Ectodermal cell (in vitro differentiated cells): ENCODE measurements at regions not wholly inside any gene's neighbourhood (a gene's known extent, or its start where the extent isn't known, plus 50 kb on each side); places are given as distances from the start of the nearest gene placed in this dataset.
"Not testable (repeated sequence)": the region's sequence is repeated elsewhere in the genome, so short reads cannot be mapped to it uniquely, and the experiment has no call there.

Source experiments
- H3K27ac ChIP-seq: 2 replicates; pipeline ENCODE4 v1.7.0; 2013; ENCODE audit warnings: mild to moderate bottlenecking, low read depth, low read length; ENCODE audit not compliant: insufficient read depth, poor library complexity, severe bottlenecking
- H3K27me3 ChIP-seq: 2 replicates; pipeline ENCODE4 v1.7.0; 2013; ENCODE audit warnings: mild to moderate bottlenecking, low read length; ENCODE audit not compliant: insufficient read depth, control insufficient read depth, poor library complexity, severe bottlenecking
- H3K36me3 ChIP-seq: one replicate; pipeline ENCODE4 v1.7.0; 2013; ENCODE audit warnings: low read length; ENCODE audit not compliant: control insufficient read depth, insufficient read depth
- H3K4me1 ChIP-seq: one replicate; pipeline ENCODE4 v1.7.0; 2013; ENCODE audit warnings: low read length; ENCODE audit not compliant: control insufficient read depth, insufficient read depth
- H3K4me3 ChIP-seq: 2 replicates; pipeline ENCODE4 v1.7.0; 2013; ENCODE audit warnings: low read depth, low read length, control low read depth; ENCODE audit not compliant: insufficient read depth
- H3K9me3 ChIP-seq: 2 replicates; pipeline ENCODE4 v1.7.0; 2013; ENCODE audit warnings: mild to moderate bottlenecking, low read length, moderate library complexity; ENCODE audit not compliant: control insufficient read depth
- WGBS, 2 experiments: methylation state at CpG; one replicate each; pipeline ENCODE4 v1.1.7; 2013; ENCODE audit warnings: missing lambda C conversion rate in 2 of 2; 5-methylcytosine and 5-hydroxymethylcytosine counted together

DNA sequence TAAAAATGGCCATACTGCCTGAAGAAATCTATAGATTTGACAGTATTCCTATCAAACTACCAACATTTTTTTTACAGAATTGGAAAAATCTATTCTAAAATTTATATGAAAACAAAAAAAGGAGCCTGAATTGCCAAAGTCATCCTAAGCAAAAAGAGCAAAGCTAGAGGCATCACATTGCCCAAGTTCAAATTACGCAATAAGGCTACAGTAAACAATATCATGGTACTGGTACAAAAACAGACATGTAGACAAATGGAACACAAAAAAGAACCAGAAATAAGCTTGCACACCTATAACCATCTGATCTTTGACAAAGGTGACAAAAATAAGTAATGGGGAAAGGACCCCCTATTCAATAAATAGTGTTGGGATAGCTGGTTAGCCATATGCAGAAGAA is 50.2 kb upstream of the THSD7B start:
- no peak overlapping the region for H3K27ac ChIP-seq
- no peaks in the 10 kb centered on the region for H3K9me3 ChIP-seq
- no peaks in the 10 kb centered on the region for H3K27me3 ChIP-seq
- no peaks in the 10 kb centered on the region for H3K36me3 ChIP-seq
- WGBS, 2 experiments: 80 to 95% methylated on average over 1 of the region's 1 CpG
- no peaks in the 10 kb centered on the region for H3K4me1 ChIP-seq
- H3K4me3 ChIP-seq: no peak overlapping the region

DNA sequence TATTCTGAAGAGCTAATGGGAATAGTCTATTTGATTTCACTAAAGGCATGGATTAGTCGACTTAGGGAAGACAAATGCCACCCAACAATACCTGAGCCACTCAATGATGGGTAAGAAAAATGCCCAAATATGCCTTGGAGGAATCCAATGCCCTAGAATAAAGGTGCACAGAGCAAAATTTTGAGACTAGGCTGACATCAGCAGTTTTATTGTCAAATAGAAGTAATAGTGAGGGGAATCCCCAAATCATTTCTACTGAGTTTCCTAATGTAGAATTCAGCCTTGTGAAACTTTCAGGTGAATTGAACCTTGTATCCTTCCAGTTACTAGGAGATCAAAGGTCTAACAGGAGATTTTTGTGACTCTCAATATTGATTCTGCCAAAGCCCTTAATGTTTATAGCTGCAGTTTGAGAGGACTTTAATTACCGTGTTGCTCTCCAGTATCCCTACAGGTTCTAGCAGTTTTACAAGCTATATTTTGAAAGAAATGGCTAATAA is 50.8 kb upstream of the THSD7B start:
- Histone ChIP-seq H3K27ac (no peak overlapping the region), H3K9me3 (no peaks in the 10 kb centered on the region), H3K4me3 (no peak overlapping the region), H3K27me3 (no peaks in the 10 kb centered on the region), H3K36me3 (no peaks in the 10 kb centered on the region), H3K4me1 (no peaks in the 10 kb centered on the region)
- 56 to 91% methylated on average over 1 to 2 of the region's 2 CpGs for WGBS, 2 experiments

DNA sequence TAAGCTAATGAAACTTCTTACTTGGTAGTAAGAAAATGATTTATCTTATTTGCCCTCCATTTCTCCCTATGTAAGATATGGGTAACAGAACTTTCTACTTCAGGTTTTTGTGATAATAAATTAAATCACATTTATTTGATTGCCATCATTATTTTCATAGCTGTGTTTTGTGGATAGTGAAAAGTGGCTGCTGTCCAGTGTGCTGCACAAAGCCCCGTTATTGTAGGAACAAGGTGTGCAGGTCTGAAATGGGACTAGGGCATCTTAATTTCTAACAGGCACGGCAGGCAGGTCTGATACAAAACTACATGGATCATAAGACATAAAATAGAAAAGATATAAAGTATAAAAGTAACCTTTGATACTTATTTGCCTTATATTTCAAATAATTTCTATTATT is 51.6 kb upstream of the THSD7B start:
- Histone ChIP-seq H3K4me3 (no peak overlapping the region), H3K27me3 (no peaks in the 10 kb centered on the region), H3K9me3 (no peaks in the 10 kb centered on the region), H3K4me1 (no peaks in the 10 kb centered on the region), H3K36me3 (no peaks in the 10 kb centered on the region), H3K27ac (no peak overlapping the region)
- WGBS, 2 experiments: 87 to 100% methylated on average over 1 of the region's 2 CpGs

DNA sequence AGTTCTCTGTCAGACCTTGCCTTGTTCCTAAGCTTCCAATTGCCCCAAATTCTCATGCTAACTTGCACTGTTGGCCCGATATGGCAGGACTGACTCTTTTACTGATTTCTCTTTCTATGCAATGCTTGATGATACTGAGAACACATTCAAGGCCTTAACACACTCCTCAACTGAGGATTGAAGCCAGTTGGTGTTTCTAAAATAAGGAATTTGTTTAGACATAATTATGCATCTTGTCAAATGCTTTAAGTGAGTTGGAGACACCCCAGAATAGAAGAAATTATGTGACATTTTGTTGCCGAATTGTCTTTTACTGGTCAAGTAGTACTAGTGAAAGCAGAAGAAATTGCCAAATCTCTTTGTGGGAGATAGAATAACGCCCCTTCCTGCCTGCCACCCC is 60.0 kb upstream of the THSD7B start:
- H3K27me3 ChIP-seq: no peaks in the 10 kb centered on the region
- H3K4me3 ChIP-seq: no peak overlapping the region
- H3K27ac ChIP-seq: no peak overlapping the region
- no peaks in the 10 kb centered on the region for H3K4me1 ChIP-seq
- H3K36me3 ChIP-seq: no peaks in the 10 kb centered on the region
- WGBS, 2 experiments: 89 to 96% methylated on average over 3 of the region's 3 CpGs
- H3K9me3 ChIP-seq: no peaks in the 10 kb centered on the region

DNA sequence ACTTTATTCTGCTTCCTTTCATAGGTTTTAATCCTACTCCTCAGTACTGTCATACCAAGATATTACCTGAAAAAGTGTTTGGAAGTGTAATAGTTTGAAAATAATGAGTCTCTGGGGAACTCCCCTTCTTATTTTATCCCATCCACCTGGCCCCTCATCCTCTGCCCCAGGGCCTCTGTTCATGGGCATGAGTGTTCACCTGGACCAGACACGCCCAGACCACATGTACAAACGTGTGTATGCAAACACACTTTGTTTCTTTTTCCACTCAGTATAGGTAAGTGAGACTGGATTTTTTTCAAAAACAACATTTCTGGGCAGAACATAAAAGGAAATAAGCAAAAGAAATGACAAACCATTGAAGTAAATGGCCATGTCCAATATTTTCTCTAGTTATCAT is 62.1 kb upstream of the THSD7B start:
- WGBS, 2 experiments: 74 to 76% methylated on average over 2 of the region's 2 CpGs

DNA sequence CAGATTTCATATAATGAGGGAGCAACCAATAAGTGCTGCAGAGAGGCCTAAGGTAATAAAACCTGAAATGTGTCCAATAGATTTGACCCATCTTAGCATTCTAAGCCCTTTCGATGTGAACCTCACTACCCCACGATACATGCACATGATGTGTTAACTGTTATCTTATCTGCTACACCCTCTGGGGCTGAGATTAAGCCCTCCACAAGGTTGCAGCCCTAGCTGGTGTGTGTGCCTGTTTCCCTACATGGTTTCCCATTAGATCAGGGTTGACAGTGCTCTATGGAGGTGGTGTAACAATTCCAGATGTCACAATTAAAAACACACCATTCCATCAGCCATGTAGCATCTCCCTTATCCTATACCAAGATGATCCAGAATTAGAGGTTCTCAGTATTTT is 68.9 kb upstream of the THSD7B start:
- Histone ChIP-seq H3K27ac (no peak overlapping the region), H3K4me1 (no peaks in the 10 kb centered on the region), H3K9me3 (no peaks in the 10 kb centered on the region), H3K36me3 (no peaks in the 10 kb centered on the region), H3K27me3 (no peaks in the 10 kb centered on the region), H3K4me3 (no peak overlapping the region)
- 88 to 98% methylated on average over 2 of the region's 2 CpGs for WGBS, 2 experiments

More for the DNA sequence above, 62.1 kb upstream of the THSD7B start:
- Histone ChIP-seq H3K36me3 (no peaks in the 10 kb centered on the region), H3K4me3 (no peak overlapping the region), H3K9me3 (no peaks in the 10 kb centered on the region), H3K27me3 (no peaks in the 10 kb centered on the region), H3K27ac (no peak overlapping the region), H3K4me1 (no peaks in the 10 kb centered on the region)

DNA sequence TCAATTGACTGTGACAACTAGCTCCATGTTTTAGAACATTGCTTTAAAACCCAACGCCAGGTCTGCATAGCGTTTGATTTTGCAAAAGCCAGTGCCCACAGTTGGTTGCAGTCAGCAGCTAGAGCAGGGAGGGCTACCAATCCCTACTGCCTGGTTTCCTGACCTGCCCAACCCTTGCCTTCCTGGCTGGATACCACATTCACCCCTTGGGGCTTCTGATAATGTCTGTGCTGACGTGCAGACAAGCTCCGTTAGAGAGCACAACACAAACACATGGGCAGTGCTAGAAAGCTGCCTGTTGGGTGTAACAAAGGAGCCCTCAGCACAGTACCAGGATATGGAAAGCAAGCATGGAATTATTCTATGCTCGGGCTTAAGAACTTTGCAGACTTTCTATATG is 71.4 kb upstream of the THSD7B start:
- Histone ChIP-seq H3K36me3 (no peaks in the 10 kb centered on the region), H3K27me3 (no peaks in the 10 kb centered on the region), H3K27ac (no peak overlapping the region), H3K4me3 (no peak overlapping the region), H3K9me3 (no peaks in the 10 kb centered on the region), H3K4me1 (no peaks in the 10 kb centered on the region)
- WGBS, 2 experiments: 65 to 68% methylated on average over 5 of the region's 5 CpGs

DNA sequence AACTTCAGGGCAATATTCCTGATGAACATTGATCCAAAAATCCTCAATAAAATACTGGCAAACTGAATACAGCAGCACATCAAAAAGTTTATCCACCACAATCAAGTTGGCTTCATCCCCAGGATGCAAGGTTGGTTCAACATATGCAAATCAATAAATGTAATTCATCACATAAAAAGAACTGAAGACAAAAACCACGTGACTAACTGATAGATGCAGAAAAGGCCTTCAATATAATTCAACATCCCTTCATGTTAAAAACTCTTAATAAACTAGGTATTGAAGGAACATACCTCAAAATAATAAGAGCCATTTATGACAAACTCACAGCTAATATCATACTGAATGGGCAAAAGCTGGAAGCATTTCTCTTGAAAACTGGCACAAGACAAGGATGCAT is 85.3 kb upstream of the THSD7B start:
- 58 to 63% methylated on average over 1 of the region's 1 CpG for WGBS, 2 experiments
- not testable (repeated sequence) for H3K4me1 ChIP-seq, H3K36me3 ChIP-seq, H3K9me3 ChIP-seq, H3K27ac ChIP-seq, H3K27me3 ChIP-seq, H3K4me3 ChIP-seq

DNA sequence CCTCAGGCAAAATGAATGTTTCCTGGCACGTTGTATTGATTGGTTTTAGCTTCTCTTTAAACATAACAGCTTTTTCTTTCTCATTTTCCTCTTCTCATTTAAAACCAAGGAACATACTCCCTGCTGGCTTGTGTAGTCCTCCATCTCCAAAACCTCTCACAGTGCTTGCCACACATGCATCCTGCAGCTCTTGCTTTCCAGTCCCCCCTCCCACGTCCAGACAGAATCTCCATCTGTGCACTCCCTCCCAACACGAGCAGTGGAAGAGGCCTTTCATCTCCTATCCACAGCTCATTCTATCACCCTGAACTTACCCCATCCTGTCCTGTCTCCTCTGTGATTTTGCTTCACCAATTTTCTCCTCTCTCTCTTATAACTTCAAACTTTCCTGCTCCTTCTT is 99.6 kb upstream of the THSD7B start:
- Histone ChIP-seq H3K4me3 (no peak overlapping the region), H3K9me3 (no peaks in the 10 kb centered on the region), H3K27ac (no peak overlapping the region), H3K36me3 (no peaks in the 10 kb centered on the region), H3K4me1 (no peaks in the 10 kb centered on the region), H3K27me3 (no peaks in the 10 kb centered on the region)
- WGBS, 2 experiments: 82 to 85% methylated on average over 3 of the region's 3 CpGs

DNA sequence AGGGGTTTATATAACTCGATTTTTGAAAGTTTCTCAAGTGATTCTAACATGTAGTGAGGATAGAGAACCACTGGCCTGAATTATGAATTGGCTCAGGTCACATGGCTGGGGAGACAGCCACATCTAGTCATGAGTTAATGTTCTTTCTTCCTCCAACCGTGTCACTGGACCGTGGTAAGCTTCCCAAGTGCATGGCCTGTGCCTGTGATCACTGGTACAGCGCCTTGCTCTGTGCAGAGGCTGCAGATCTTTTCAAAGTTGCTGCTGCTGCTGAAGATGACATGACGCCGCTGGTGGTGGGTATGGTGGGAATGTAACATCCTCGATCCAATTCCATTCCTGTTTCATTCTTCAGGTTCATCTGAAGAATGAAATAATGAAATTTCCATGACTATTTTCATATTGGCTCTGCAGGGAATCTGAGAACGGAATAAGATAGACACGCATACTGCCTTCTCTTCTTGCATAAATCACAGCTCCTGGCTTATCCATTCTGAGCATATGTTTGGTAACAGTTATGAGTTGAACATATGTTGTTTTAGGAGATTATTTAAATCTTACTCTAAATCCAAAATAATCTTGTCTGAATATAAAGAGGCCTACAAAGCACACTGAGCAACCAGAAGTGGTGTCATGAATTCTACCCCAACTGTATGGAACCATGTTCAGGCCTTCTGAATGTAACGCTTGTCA is 100.5 kb upstream of the THSD7B start:
- Histone ChIP-seq H3K4me1 (no peaks in the 10 kb centered on the region), H3K4me3 (no peak overlapping the region), H3K36me3 (no peaks in the 10 kb centered on the region), H3K27ac (no peak overlapping the region), H3K27me3 (no peaks in the 10 kb centered on the region), H3K9me3 (no peaks in the 10 kb centered on the region)
- 96% methylated on average over 9 to 10 of the region's 10 CpGs for WGBS, 2 experiments

DNA sequence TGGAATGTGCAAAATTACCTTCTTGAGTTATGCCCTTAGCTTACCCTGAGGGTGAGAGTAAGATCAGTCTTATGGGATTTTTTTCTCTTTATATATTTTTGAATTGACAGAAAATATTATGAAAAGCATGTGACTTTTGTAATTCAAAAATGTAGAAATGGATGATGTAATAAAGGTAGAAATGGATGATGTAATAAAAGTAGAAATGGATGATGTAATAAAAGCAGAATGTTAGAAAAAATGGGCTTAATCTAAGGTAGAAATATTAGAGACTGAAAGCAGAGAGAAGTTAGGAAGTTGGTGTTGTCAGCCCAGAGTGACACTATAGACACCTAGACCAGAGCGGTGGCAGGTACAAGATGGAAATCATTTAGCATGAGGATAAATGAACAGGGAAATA is 107.1 kb upstream of the THSD7B start:
- H3K9me3 ChIP-seq: no peaks in the 10 kb centered on the region
- no peak overlapping the region for H3K4me3 ChIP-seq
- 89 to 97% methylated on average over 1 of the region's 1 CpG for WGBS, 2 experiments
- no peak overlapping the region for H3K27ac ChIP-seq
- no peaks in the 10 kb centered on the region for H3K27me3 ChIP-seq
- H3K36me3 ChIP-seq: no peaks in the 10 kb centered on the region
- no peaks in the 10 kb centered on the region for H3K4me1 ChIP-seq
